HCT116 (cell line): ENCODE measurements at regions not wholly inside any gene's neighbourhood (a gene's known extent, or its start where the extent isn't known, plus 50 kb on each side); places are given as distances from the start of the nearest gene placed in this dataset.

ENCODE experiments used
- ATAC-seq: fragments of 200-7000 bp; cut with Tn5 transposase; 2 replicates; pipeline ENCODE4 v1.9.1; 2020; ENCODE audit warnings: mild to moderate bottlenecking, moderate library complexity
- BruUV-seq: library from RNA; stranded (reverse); fragments of 400-500 nt; replicated peaks from 2 replicates; lab custom pipeline; 2021; lab: Mats Ljungman, UMichigan
- CTCF ChIA-PET: fragments of 300-600 bp; sonication (Branson Sonifier 250); formaldehyde crosslinking; loops from one replicate; lab custom pipeline; 2021; ENCODE audit warnings: antibody characterized with exemption; lab: Charles Lee
- POLR2A ChIA-PET: fragments of 300-600, 350-600 bp; sonication (Branson Sonifier 250); formaldehyde crosslinking; loops from one replicate; lab custom pipeline; 2021; ENCODE audit warnings: antibody characterized with exemption; lab: Charles Lee
- RAD21 ChIA-PET, 2 experiments: fragments of 300-600 bp; sonication (Branson Sonifier 250); formaldehyde crosslinking; loops; one replicate each; lab custom pipeline; 2023; ENCODE audit warnings: low total read pairs in 2 of 2; ENCODE audit not compliant: uncharacterized antibody in 2 of 2, unreplicated experiment in 2 of 2, low non-redundant PET in 1 of 2; lab: Charles Lee
- DNase-seq: peaks from one replicate; pipeline ENCODE4 v3.0.0-alpha.2; 2010; ENCODE audit warnings: low read depth, low spot score
- H2AFZ ChIP-seq: fragments of 200-600 bp; shearing (Covaris generic), sonication (generic); 2 replicates; pipeline ENCODE4 v1.6.1; 2017; ENCODE audit warnings: low read depth, mixed run types, mixed read lengths, antibody characterized with exemption, low read length; ENCODE audit not compliant: poor library complexity, severe bottlenecking
- H3K27ac ChIP-seq: 2 replicates; pipeline ENCODE4 v1.5.1; 2012; ENCODE audit warnings: low read depth, low read length
- H3K27me3 ChIP-seq: fragments of 200-600 bp; sonication (generic); 2 replicates; pipeline ENCODE4 v1.6.1; 2016; ENCODE audit warnings: mixed run types, low read length, mixed read lengths; ENCODE audit not compliant: insufficient read depth
- H3K36me3 ChIP-seq, 2 experiments: fragments of 200-500 bp in 1 of 2; fragments of 200-600 bp in 1 of 2; sonication (Bioruptor generic) in 1 of 2; sonication (generic) in 1 of 2; 2 replicates each; pipeline versions ENCODE4 v1.5.1 to v1.6.1; 2014 to 2016; ENCODE audit warnings: low read length in 2 of 2, inconsistent platforms in 1 of 2, mixed read lengths in 1 of 2, mixed run types in 1 of 2; ENCODE audit not compliant: insufficient read depth in 2 of 2, control insufficient read depth in 1 of 2
- H3K4me1 ChIP-seq, 2 experiments: fragments of 200-600 bp in 1 of 2; sonication (generic) in 1 of 2; 2 replicates each; pipeline versions ENCODE4 v1.5.1 to v1.6.1; 2012 to 2017; ENCODE audit warnings: low read length in 2 of 2, inconsistent platforms in 1 of 2, mild to moderate bottlenecking in 1 of 2, mixed read lengths in 1 of 2, mixed run types in 1 of 2, moderate library complexity in 1 of 2; ENCODE audit not compliant: insufficient read depth in 2 of 2, control insufficient read depth in 1 of 2
- H3K4me2 ChIP-seq: fragments of 200-600 bp; sonication (generic); 2 replicates; pipeline ENCODE4 v1.6.1; 2017; ENCODE audit warnings: mixed run types, low read length, mixed read lengths
- H3K4me3 ChIP-seq, 2 experiments: fragments of 200-600 bp in 1 of 2; sonication (generic) in 1 of 2; replicated peaks in 1 of 2; 2 replicates each; pipeline ENCODE4 v1.5.1; 2011 to 2016; ENCODE audit warnings: low read length in 2 of 2, control low read depth in 1 of 2, low read depth in 1 of 2, mild to moderate bottlenecking in 1 of 2, mixed read lengths in 1 of 2, mixed run types in 1 of 2
- H3K79me2 ChIP-seq: fragments of 200-600 bp; sonication (generic); 2 replicates; pipeline ENCODE4 v1.6.1; 2017; ENCODE audit warnings: mild to moderate bottlenecking, mixed run types, low read length, moderate library complexity, mixed read lengths; ENCODE audit not compliant: insufficient read depth
- H3K9ac ChIP-seq: fragments of 200-600 bp; sonication (generic); 2 replicates; pipeline ENCODE4 v1.6.1; 2016; ENCODE audit warnings: low read length, mixed read lengths
- H3K9me2 ChIP-seq: fragments of 200-600 bp; sonication (generic), shearing (Covaris generic); 2 replicates; pipeline ENCODE4 v1.6.1; 2017; ENCODE audit warnings: mixed run types, mild to moderate bottlenecking, moderate library complexity; ENCODE audit not compliant: insufficient read depth
- H3K9me3 ChIP-seq, 2 experiments: fragments of 200-500 bp in 1 of 2; fragments of 200-600 bp in 1 of 2; sonication (Bioruptor generic) in 1 of 2; sonication (generic) in 1 of 2; 2 replicates each; pipeline ENCODE4 v1.6.1; 2014 to 2017; ENCODE audit warnings: low read length in 2 of 2, mixed read lengths in 2 of 2, inconsistent platforms in 1 of 2, low read depth in 1 of 2, mild to moderate bottlenecking in 1 of 2, mixed run types in 1 of 2, moderate library complexity in 1 of 2; ENCODE audit not compliant: control insufficient read depth in 1 of 2, insufficient read depth in 1 of 2
- H4K20me1 ChIP-seq: fragments of 200-600 bp; sonication (generic), shearing (Covaris generic); 2 replicates; pipeline ENCODE4 v1.6.1; 2017; ENCODE audit warnings: mixed run types, mild to moderate bottlenecking, moderate library complexity; ENCODE audit not compliant: insufficient read depth
- ATF3 ChIP-seq: IDR thresholded peaks from 2 replicates; pipeline ENCODE4 v1.6.1; 2012
- CEBPB ChIP-seq: IDR thresholded peaks from 2 replicates; pipeline ENCODE4 v1.6.1; 2012; ENCODE audit warnings: low read depth
- CTCF ChIP-seq, 3 experiments: fragments of 200-600 bp in 1 of 3; sonication (generic) in 1 of 3; IDR thresholded peaks in 2 of 3; conservative IDR thresholded peaks in 1 of 3; 2 replicates each; pipeline ENCODE4 v1.5.1; 2012 to 2017; ENCODE audit warnings: low read depth in 2 of 3, low read length in 2 of 3, antibody characterized with exemption in 1 of 3, borderline replicate concordance in 1 of 3, control low read depth in 1 of 3, mild to moderate bottlenecking in 1 of 3, mixed read lengths in 1 of 3, mixed run types in 1 of 3, moderate library complexity in 1 of 3; ENCODE audit not compliant: insufficient read depth in 1 of 3
- ELF1 ChIP-seq: IDR thresholded peaks from 2 replicates; pipeline ENCODE4 v1.6.1; 2012; ENCODE audit warnings: low read depth, borderline replicate concordance
- MAX ChIP-seq: IDR thresholded peaks from 2 replicates; pipeline ENCODE4 v1.6.1; 2012
- POLR2A ChIP-seq: IDR thresholded peaks from 2 replicates; pipeline ENCODE4 v1.7.0; 2011; ENCODE audit warnings: borderline replicate concordance; ENCODE audit not compliant: insufficient read depth, insufficient read length; ENCODE audit errors: extremely low read depth
- RAD21 ChIP-seq: IDR thresholded peaks from 2 replicates; pipeline ENCODE4 v1.6.1; 2012; ENCODE audit warnings: low read depth, mild to moderate bottlenecking
- SP1 ChIP-seq: IDR thresholded peaks from 2 replicates; pipeline ENCODE4 v1.6.1; 2012; ENCODE audit warnings: low read depth
- SRF ChIP-seq: IDR thresholded peaks from 2 replicates; pipeline ENCODE4 v1.6.1; 2012; ENCODE audit warnings: low read depth
- YY1 ChIP-seq: IDR thresholded peaks from 2 replicates; pipeline ENCODE4 v1.6.1; 2011; ENCODE audit warnings: low read length, low read depth, moderate library complexity, mild to moderate bottlenecking; ENCODE audit not compliant: insufficient replicate concordance; ENCODE audit errors: extremely low read depth
- ZBTB33 ChIP-seq: IDR thresholded peaks from 2 replicates; pipeline ENCODE4 v1.6.1; 2011; ENCODE audit warnings: mild to moderate bottlenecking, low read length, moderate library complexity; ENCODE audit not compliant: insufficient replicate concordance; ENCODE audit errors: extremely low read depth
- ZNF274 ChIP-seq: fragments of 200-500 bp; sonication (Bioruptor generic); IDR thresholded peaks from 2 replicates; pipeline ENCODE4 v1.6.1; 2014; ENCODE audit warnings: mild to moderate bottlenecking, low read depth, low read length, inconsistent platforms
- intact Hi-C: fragments of 100-400 bp; cut with micrococcal nuclease; formaldehyde crosslinking; loops from 2 replicates; pipeline ENCODE4 v1.10.0; 2022

GRCh38 chr17:72376526-72377345 is 255.9 kb downstream of the SOX9 start:
- Histone ChIP-seq H4K20me1 (no peaks in the 10 kb centered on the region), H3K4me3 (no peak overlapping the region), H3K27me3 (no peaks in the 10 kb centered on the region), H3K4me2 (no peak overlapping the region), H2AFZ (no peak overlapping the region), H3K36me3 (no peaks in the 10 kb centered on the region), H3K4me1 (peaks cover 14 to 35% of the 10 kb centered on the region in 2 experiments), H3K9ac (no peak overlapping the region), H3K9me2 (no peaks in the 10 kb centered on the region), H3K79me2 (no peaks in the 10 kb centered on the region), H3K9me3 (no peaks in the 10 kb centered on the region), H3K27ac (no peak overlapping the region)
- RAD21 ChIA-PET = no interaction called here
- no TSS peak for BruUV-seq
- DNase-seq = no peak
- ATAC-seq = no peak
- POLR2A ChIA-PET = no interaction called here
- intact Hi-C loops = no loop called here
- CTCF ChIA-PET = no interaction called here
- TF ChIP-seq ZBTB33 (no peak), RAD21 (no peak), SRF (no peak), YY1 (no peak), CTCF (IDR thresholded peaks at IDR 0.05 in 2 of 3, conservative IDR thresholded peaks at IDR 0.05 in 1 of 3; ENCODE audit: borderline replicate concordance in 1 of 3, insufficient read depth in 1 of 3, low read depth in 2 of 3, low read length in 2 of 3) (no peak), ELF1 (no peak), ATF3 (no peak), POLR2A (no peak), CEBPB (no peak), MAX (no peak), ZNF274 (no peak), SP1 (no peak)
